H1 (cell line): ENCODE measurements at regions not wholly inside any gene's neighbourhood (a gene's known extent, or its start where the extent isn't known, plus 50 kb on each side); places are given as distances from the start of the nearest gene placed in this dataset.

ENCODE experiments used
- CTCF ChIA-PET: fragments of 300-600 bp; sonication (Branson Sonifier 250); formaldehyde crosslinking; loops from one replicate; lab custom pipeline; 2021; ENCODE audit not compliant: partially characterized antibody; lab: Charles Lee
- POLR2A ChIA-PET: fragments of 300-600 bp; sonication (Branson Sonifier 250); formaldehyde crosslinking; loops from one replicate; lab custom pipeline; 2021; ENCODE audit warnings: inconsistent platforms; ENCODE audit not compliant: partially characterized antibody; lab: Charles Lee
- DNase-seq, 2 experiments: peaks; one replicate each; pipeline versions ENCODE4 v3.0.0 to v3.0.0-alpha.2; 2010 to 2022; ENCODE audit warnings: low spot score in 2 of 2, low read depth in 1 of 2, mixed read lengths in 1 of 2
- FAIRE-seq: peaks from 2 replicates; lab custom pipeline; 2011; peaks lifted over from hg19 to GRCh38; lab: Jason Lieb, UNC
- H2AFZ ChIP-seq: 2 replicates; pipeline ENCODE4 v1.8.1; 2012; ENCODE audit warnings: low read length, inconsistent platforms
- H2AK5ac ChIP-seq: 2 replicates; pipeline ENCODE4 v1.6.1; 2013; ENCODE audit warnings: low read depth, low read length
- H2BK120ac ChIP-seq: replicated peaks from 2 replicates; pipeline ENCODE3; 2013; ENCODE audit warnings: low read depth, low read length, inconsistent platforms
- H2BK12ac ChIP-seq: 2 replicates; pipeline ENCODE4 v1.6.1; 2013; ENCODE audit warnings: low read depth, low read length
- H2BK15ac ChIP-seq: 2 replicates; pipeline ENCODE4 v1.6.1; 2013; ENCODE audit warnings: low read length
- H2BK20ac ChIP-seq: 2 replicates; pipeline ENCODE4 v1.6.1; 2013; ENCODE audit warnings: low read length
- H2BK5ac ChIP-seq: 2 replicates; pipeline ENCODE4 v1.6.1; 2013; ENCODE audit warnings: low read depth, low read length
- H3K14ac ChIP-seq: 2 replicates; pipeline ENCODE4 v1.6.1; 2013; ENCODE audit warnings: inconsistent platforms; ENCODE audit not compliant: insufficient read length
- H3K18ac ChIP-seq: 2 replicates; pipeline ENCODE4 v1.6.1; 2013; ENCODE audit warnings: low read length; ENCODE audit errors: extremely low read depth
- H3K23ac ChIP-seq: 2 replicates; pipeline ENCODE4 v1.6.1; 2013; ENCODE audit warnings: inconsistent platforms; ENCODE audit not compliant: insufficient read length
- H3K23me2 ChIP-seq: 2 replicates; pipeline ENCODE4 v1.6.1; 2013; ENCODE audit warnings: low read depth, low read length
- H3K27ac ChIP-seq: 2 replicates; pipeline ENCODE4 v1.6.1; 2011; ENCODE audit warnings: low read depth, low read length, inconsistent platforms
- H3K27me3 ChIP-seq, 4 experiments: replicated peaks in 1 of 4; 1 replicate in 1 of 4; 2 replicates in 3 of 4; pipeline versions ENCODE4 v1.6.1 to v1.8.1; 2011 to 2013; ENCODE audit warnings: low read length in 3 of 4, mild to moderate bottlenecking in 3 of 4, inconsistent platforms in 2 of 4, mixed read lengths in 2 of 4, moderate library complexity in 1 of 4; ENCODE audit not compliant: control insufficient read depth in 3 of 4, insufficient read depth in 3 of 4; ENCODE audit errors: extremely low read depth in 1 of 4
- H3K36me3 ChIP-seq, 4 experiments: 2 replicates each; pipeline versions ENCODE4 v1.6.1 to v1.8.1; 2011 to 2013; ENCODE audit warnings: mild to moderate bottlenecking in 4 of 4, low read length in 3 of 4, moderate library complexity in 2 of 4, control low read depth in 1 of 4, inconsistent platforms in 1 of 4; ENCODE audit not compliant: insufficient read depth in 4 of 4, control insufficient read depth in 2 of 4
- H3K4ac ChIP-seq: replicated peaks from 2 replicates; pipeline ENCODE3; 2013; ENCODE audit warnings: low read length, low read depth, mixed read lengths, inconsistent platforms; ENCODE audit not compliant: insufficient read length
- H3K4me1 ChIP-seq, 4 experiments: replicated peaks in 1 of 4; 1 replicate in 1 of 4; 2 replicates in 3 of 4; pipeline versions ENCODE4 v1.6.1 to v1.8.1; 2011 to 2013; ENCODE audit warnings: low read length in 3 of 4, inconsistent platforms in 2 of 4, mixed read lengths in 1 of 4; ENCODE audit not compliant: insufficient read depth in 4 of 4, control insufficient read depth in 3 of 4
- H3K4me2 ChIP-seq, 2 experiments: 2 replicates each; pipeline versions ENCODE4 v1.6.1 to v1.8.1; 2011 to 2013; ENCODE audit warnings: low read depth in 2 of 2, low read length in 2 of 2, control low read depth in 1 of 2, inconsistent platforms in 1 of 2, mild to moderate bottlenecking in 1 of 2; ENCODE audit not compliant: insufficient read depth in 1 of 2
- H3K4me3 ChIP-seq, 4 experiments: fragments of 200-600, 300-600 bp in 1 of 4; sonication (generic), shearing (Covaris generic), sonication (Bioruptor Twin) in 1 of 4; 2 replicates each; pipeline versions ENCODE4 v1.5.1 to v1.8.1; 2011 to 2016; ENCODE audit warnings: low read length in 4 of 4, low read depth in 3 of 4, control low read depth in 2 of 4, inconsistent platforms in 2 of 4, mild to moderate bottlenecking in 2 of 4, mixed read lengths in 1 of 4, moderate library complexity in 1 of 4; ENCODE audit not compliant: insufficient read depth in 2 of 4; ENCODE audit errors: extremely low read depth in 1 of 4
- H3K56ac ChIP-seq: replicated peaks from 2 replicates; pipeline ENCODE3; 2013; ENCODE audit warnings: low read depth, mild to moderate bottlenecking, mixed read lengths, low read length, inconsistent platforms; ENCODE audit not compliant: insufficient read length
- H3K79me1 ChIP-seq: 2 replicates; pipeline ENCODE4 v1.6.1; 2013; ENCODE audit warnings: low read depth, low read length, control low read depth
- H3K79me2 ChIP-seq, 2 experiments: 2 replicates each; pipeline versions ENCODE4 v1.6.1 to v1.8.1; 2012 to 2013; ENCODE audit warnings: low read length in 2 of 2, mild to moderate bottlenecking in 2 of 2, inconsistent platforms in 1 of 2; ENCODE audit not compliant: insufficient read depth in 2 of 2, control insufficient read depth in 1 of 2
- H3K9ac ChIP-seq, 4 experiments: replicated peaks in 1 of 4; 1 replicate in 1 of 4; 2 replicates in 3 of 4; pipeline versions ENCODE4 v1.6.1 to v1.8.1; 2011 to 2013; ENCODE audit warnings: low read depth in 3 of 4, low read length in 3 of 4, control low read depth in 2 of 4, mild to moderate bottlenecking in 2 of 4, moderate library complexity in 2 of 4, inconsistent platforms in 1 of 4; ENCODE audit errors: extremely low read depth in 1 of 4
- H3K9me3 ChIP-seq, 2 experiments: 2 replicates each; pipeline versions ENCODE4 v1.6.1 to v1.8.1; 2012 to 2013; ENCODE audit warnings: mild to moderate bottlenecking in 2 of 2, moderate library complexity in 2 of 2, control low read depth in 1 of 2, inconsistent platforms in 1 of 2, low read depth in 1 of 2, low read length in 1 of 2, mixed read lengths in 1 of 2; ENCODE audit not compliant: insufficient read depth in 2 of 2
- H4K20me1 ChIP-seq, 2 experiments: replicated peaks in 1 of 2; 2 replicates each; pipeline versions ENCODE3 to v1.8.1; 2011 to 2013; ENCODE audit warnings: inconsistent platforms in 2 of 2, low read length in 2 of 2, mild to moderate bottlenecking in 1 of 2; ENCODE audit not compliant: insufficient read depth in 2 of 2, control insufficient read depth in 1 of 2
- H4K5ac ChIP-seq: 2 replicates; pipeline ENCODE4 v1.6.1; 2013; ENCODE audit warnings: low read length, low read depth, mixed read lengths, inconsistent platforms; ENCODE audit not compliant: insufficient read length
- H4K8ac ChIP-seq: 2 replicates; pipeline ENCODE4 v1.8.0; 2013; ENCODE audit warnings: mild to moderate bottlenecking, moderate library complexity, low read length, inconsistent platforms; ENCODE audit not compliant: insufficient read depth; ENCODE audit errors: extremely low read depth
- H4K91ac ChIP-seq: replicated peaks from 2 replicates; pipeline ENCODE3; 2013; ENCODE audit warnings: low read length, mixed read lengths, inconsistent platforms; ENCODE audit not compliant: insufficient read length
- ATF3 ChIP-seq: IDR thresholded peaks from 2 replicates; pipeline ENCODE4 v1.6.1; 2011; ENCODE audit warnings: low read depth, mild to moderate bottlenecking, low read length; ENCODE audit not compliant: insufficient read depth
- CBX5 ChIP-seq: fragments of 300-800, 300-1000 bp; sonication (generic); IDR thresholded peaks from 2 replicates; pipeline ENCODE4 v1.7.1; 2016; ENCODE audit warnings: antibody characterized with exemption, low read length, low read depth
- CTBP2 ChIP-seq: IDR thresholded peaks from 2 replicates; pipeline ENCODE4 v1.7.0; 2011; ENCODE audit warnings: borderline replicate concordance, mild to moderate bottlenecking, moderate library complexity, mixed read lengths, low read length; ENCODE audit not compliant: insufficient read depth, insufficient read length
- EGR1 ChIP-seq: IDR thresholded peaks from 2 replicates; pipeline ENCODE4 v1.6.1; 2011; ENCODE audit warnings: low read depth, low read length, borderline replicate concordance
- EP300 ChIP-seq, 2 experiments: IDR thresholded peaks; 1 replicate in 1 of 2; 2 replicates in 1 of 2; pipeline ENCODE4 v1.6.1; 2011 to 2012; ENCODE audit warnings: low read depth in 2 of 2, low read length in 2 of 2, mild to moderate bottlenecking in 2 of 2, borderline replicate concordance in 1 of 2, inconsistent platforms in 1 of 2, moderate library complexity in 1 of 2
- HDAC6 ChIP-seq: IDR thresholded peaks from one replicate; pipeline ENCODE4 v1.7.1; 2012; ENCODE audit warnings: low read depth, mild to moderate bottlenecking, inconsistent platforms, low read length, moderate library complexity
- JUND ChIP-seq: IDR thresholded peaks from 2 replicates; pipeline ENCODE4 v1.6.1; 2011; ENCODE audit warnings: mild to moderate bottlenecking, improper control_type of control experiment, low read length
- KDM1A ChIP-seq: fragments of 200-600, 300-600 bp; sonication (generic); IDR thresholded peaks from 2 replicates; pipeline ENCODE4 v1.7.1; 2016; ENCODE audit warnings: mild to moderate bottlenecking, low read length, borderline replicate concordance
- MAFK ChIP-seq: IDR thresholded peaks from 2 replicates; pipeline ENCODE4 v1.6.1; 2012; ENCODE audit warnings: low read depth, mild to moderate bottlenecking, improper control_type of control experiment, low read length
- SP2 ChIP-seq: IDR thresholded peaks from 2 replicates; pipeline ENCODE4 v1.6.1; 2012; ENCODE audit warnings: mild to moderate bottlenecking, low read length, inconsistent platforms
- SP4 ChIP-seq: IDR thresholded peaks from 2 replicates; pipeline ENCODE4 v1.6.1; 2012; ENCODE audit warnings: low read length, inconsistent platforms
- TAF1 ChIP-seq: IDR thresholded peaks from 2 replicates; pipeline ENCODE4 v1.6.1; 2011; ENCODE audit warnings: mild to moderate bottlenecking, low read depth, low read length
- TCF12 ChIP-seq: IDR thresholded peaks from 2 replicates; pipeline ENCODE4 v1.6.1; 2011; ENCODE audit warnings: low read depth, mild to moderate bottlenecking, low read length
- YY1 ChIP-seq: IDR thresholded peaks from 2 replicates; pipeline ENCODE4 v1.6.1; 2011; ENCODE audit warnings: low read depth, mild to moderate bottlenecking, low read length
- WGBS, 2 experiments: shearing (Covaris generic) in 1 of 2; methylation state at CpG; one replicate each; pipeline versions ENCODE4 v1.1.6 to v1.1.7; 2013 to 2015; ENCODE audit warnings: low lambda C conversion rate in 2 of 2, mixed read lengths in 2 of 2, inconsistent platforms in 1 of 2, low coverage in 1 of 2, missing lambda C conversion rate in 1 of 2; ENCODE audit not compliant: insufficient replicate concordance in 2 of 2, insufficient coverage in 1 of 2, insufficient read length in 1 of 2; ENCODE audit errors: extremely low coverage in 1 of 2, missing lambda C conversion rate in 1 of 2; 5-methylcytosine and 5-hydroxymethylcytosine counted together

- Histone ChIP-seq H3K14ac (no peak overlapping the region), H4K20me1 (no peaks in the 10 kb centered on the region), H2BK20ac (no peak overlapping the region), H2AK5ac (no peak overlapping the region), H3K27me3 (no peaks in the 10 kb centered on the region), H3K18ac (no peak overlapping the region), H4K8ac (no peak overlapping the region), H3K9me3 (peaks cover 15 to 47% of the 10 kb centered on the region in 2 experiments; a peak in 3 of 4 replicates), H3K4me3 (no peak overlapping the region), H3K79me1 (no peaks in the 10 kb centered on the region), H4K91ac (no peak overlapping the region), H3K4me1 (peaks cover 0 to 3% (median 1%) of the 10 kb centered on the region in 4 experiments; a peak in 1 of 7 replicates), H3K23me2 (no peaks in the 10 kb centered on the region), H4K5ac (no peak overlapping the region), H3K23ac (no peak overlapping the region), H2BK12ac (no peak overlapping the region), H2BK5ac (no peak overlapping the region), H3K79me2 (no peaks in the 10 kb centered on the region), H2BK120ac (no peak overlapping the region), H2BK15ac (no peak overlapping the region), H2AFZ (no peak overlapping the region), H3K4me2 (no peak overlapping the region), H3K9ac (no peak overlapping the region), H3K36me3 (no peaks in the 10 kb centered on the region; a peak in 2 of 8 replicates), H3K56ac (no peak overlapping the region), H3K27ac (no peak overlapping the region), H3K4ac (no peak overlapping the region)
- FAIRE-seq (no peak), DNase-seq (no peak)
- WGBS, 2 experiments = 96% methylated on average over 9 of the region's 10 CpGs; no CpG with 5 or more reads in 1 of the 2 experiments
- ChIA-PET CTCF (interaction anchor here (0.6 kb wide), 1 partner anchor 294 kb away, joined by 3 read pairs; no protein-coding TSS in a partner anchor), POLR2A (no interaction called here)
- no peak for TF ChIP-seq CTBP2
- TF ChIP-seq TCF12 = no peak
- no peak for TF ChIP-seq ATF3
- TF ChIP-seq CBX5 = no peak
- TF ChIP-seq YY1 = no peak
- TF ChIP-seq SP4 = no peak
- no peak for TF ChIP-seq KDM1A
- TF ChIP-seq HDAC6 = no peak
- TF ChIP-seq SP2 = no peak
- no peak for TF ChIP-seq EGR1
- TF ChIP-seq MAFK = no peak
- TF ChIP-seq TAF1 = no peak
- no peak for TF ChIP-seq JUND
- no peak for TF ChIP-seq EP300 (IDR thresholded peaks at IDR 0.05; ENCODE audit: borderline replicate concordance in 1 of 2, low read depth in 2 of 2, low read length in 2 of 2)
Observed at GRCh38 chr1:4528590-4528989, 125.8 kb upstream of the AJAP1 start.
